K562 (cell line): ENCODE measurements at regions not wholly inside any gene's neighbourhood (a gene's known extent, or its start where the extent isn't known, plus 50 kb on each side); places are given as distances from the start of the nearest gene placed in this dataset.

Experiments used
- ATAC-seq: fragments of 200-7000 bp; cut with Tn5 transposase; 3 replicates; pipeline ENCODE4 v1.9.1; 2020; ENCODE audit warnings: moderate library complexity
- BruUV-seq: library from RNA; stranded (reverse); fragments of 400-500 nt; replicated peaks from 2 replicates; lab custom pipeline; 2021; lab: Mats Ljungman, UMichigan
- CTCF ChIA-PET: fragments of 300-600 bp; formaldehyde crosslinking; extraction: SDS; loops from one replicate; lab custom pipeline; 2021; ENCODE audit warnings: low intra/inter-chr PET ratio; lab: Yijun Ruan, JAX
- POLR2A ChIA-PET: fragments of 300-600, 350-650 bp; sonication (Branson Sonifier 250); formaldehyde crosslinking; extraction: SDS; loops from one replicate; lab custom pipeline; 2021; ENCODE audit warnings: antibody characterized with exemption, inconsistent platforms; lab: Yijun Ruan, JAX
- DNase-seq, 4 experiments: peaks; one replicate each; pipeline versions ENCODE4 v3.0.0 to v3.0.0-alpha.2; 2011 to 2018; ENCODE audit warnings: low spot score in 3 of 4, mixed read lengths in 3 of 4; ENCODE audit errors: extremely low read depth in 1 of 4
- FAIRE-seq: peaks from 2 replicates; lab custom pipeline; 2011; peaks lifted over from hg19 to GRCh38; lab: Jason Lieb, UNC
- H2AFZ ChIP-seq: 2 replicates; pipeline ENCODE4 v1.6.0; 2011; ENCODE audit warnings: low read depth, low read length, control low read depth, inconsistent platforms
- H3K27ac ChIP-seq: fragments of 200-600 bp; 3 replicates; pipeline ENCODE4 v1.8.0; 2011; ENCODE audit warnings: low read depth, mild to moderate bottlenecking, control low read depth, inconsistent platforms, low read length, moderate library complexity, mixed read lengths; ENCODE audit errors: extremely low read depth
- H3K27me3 ChIP-seq, 2 experiments: fragments of 300-600 bp in 1 of 2; 2 replicates in 1 of 2; 3 replicates in 1 of 2; pipeline versions ENCODE4 v1.6.0 to v1.8.0; 2011; ENCODE audit warnings: inconsistent platforms in 2 of 2, low read length in 2 of 2, mild to moderate bottlenecking in 1 of 2, mixed read lengths in 1 of 2, moderate library complexity in 1 of 2; ENCODE audit not compliant: control insufficient read depth in 2 of 2, insufficient read depth in 2 of 2
- H3K36me3 ChIP-seq: fragments of 300-600 bp; 3 replicates; pipeline ENCODE4 v1.8.0; 2011; ENCODE audit warnings: mild to moderate bottlenecking, low read length, inconsistent platforms; ENCODE audit not compliant: control insufficient read depth, insufficient read depth
- H3K4me1 ChIP-seq, 2 experiments: fragments of 200-600 bp in 1 of 2; replicated peaks in 1 of 2; 2 replicates in 1 of 2; 3 replicates in 1 of 2; pipeline versions ENCODE4 v1.5.1 to v1.8.0; 2011; ENCODE audit warnings: inconsistent platforms in 2 of 2, low read length in 2 of 2, mild to moderate bottlenecking in 1 of 2, mixed read lengths in 1 of 2, moderate library complexity in 1 of 2; ENCODE audit not compliant: control insufficient read depth in 2 of 2, insufficient read depth in 2 of 2
- H3K4me2 ChIP-seq: 2 replicates; pipeline ENCODE4 v1.6.1; 2011; ENCODE audit warnings: low read length, control low read depth, inconsistent platforms, mixed read lengths; ENCODE audit not compliant: insufficient read depth
- H3K4me3 ChIP-seq: fragments of 200-600 bp; sonication (generic), shearing (Covaris generic); 2 replicates; pipeline ENCODE4 v1.5.1; 2016; ENCODE audit warnings: control low read depth, inconsistent platforms
- H3K79me2 ChIP-seq: fragments of 200-600 bp; 3 replicates; pipeline ENCODE4 v1.8.0; 2011; ENCODE audit warnings: low read length, inconsistent platforms; ENCODE audit not compliant: control insufficient read depth, insufficient read depth
- H3K9ac ChIP-seq, 2 experiments: 2 replicates each; pipeline versions ENCODE4 v1.6.0 to v1.6.1; 2011; ENCODE audit warnings: low read depth in 2 of 2, low read length in 2 of 2, control low read depth in 1 of 2, inconsistent platforms in 1 of 2, mild to moderate bottlenecking in 1 of 2, mixed read lengths in 1 of 2; ENCODE audit not compliant: insufficient read depth in 1 of 2
- H3K9me1 ChIP-seq: one replicate; pipeline ENCODE4 v1.6.0; 2011; ENCODE audit warnings: inconsistent platforms, mild to moderate bottlenecking, low read length, moderate library complexity; ENCODE audit not compliant: control insufficient read depth, insufficient read depth
- H3K9me3 ChIP-seq: replicated peaks from 2 replicates; pipeline ENCODE4 v1.5.1; 2011; ENCODE audit warnings: low read depth, low read length, inconsistent platforms; ENCODE audit not compliant: control insufficient read depth, insufficient read depth
- H4K20me1 ChIP-seq: replicated peaks from 2 replicates; pipeline ENCODE4 v1.6.1; 2011; ENCODE audit warnings: low read length, inconsistent platforms, mixed read lengths; ENCODE audit not compliant: control insufficient read depth, insufficient read depth
- FOXK2 ChIP-seq, 2 experiments: fragments of 450-650 bp; IDR thresholded peaks in 1 of 2; conservative IDR thresholded peaks in 1 of 2; 2 replicates each; pipeline ENCODE4 v1.6.1; 2016; ENCODE audit warnings: low read depth in 2 of 2, mild to moderate bottlenecking in 1 of 2
- UBTF ChIP-seq, 2 experiments: IDR thresholded peaks; 2 replicates each; pipeline ENCODE4 v1.6.1; 2012; ENCODE audit warnings: improper control_type of control experiment in 2 of 2, low read depth in 2 of 2, low read length in 2 of 2, borderline replicate concordance in 1 of 2
- ZNF146 ChIP-seq: IDR thresholded peaks from one replicate; pipeline ENCODE4 v1.6.1; 2018; ENCODE audit warnings: missing compliant biosample characterization; ENCODE audit not compliant: unreplicated experiment
- WGBS: fragments of 100-300 bp; shearing (Covaris generic); methylation state at CpG from one replicate; pipeline ENCODE4 v1.1.6; 2016; ENCODE audit warnings: low coverage, mixed read lengths; ENCODE audit not compliant: insufficient coverage; ENCODE audit errors: missing lambda C conversion rate; 5-methylcytosine and 5-hydroxymethylcytosine counted together
- in situ Hi-C: fragments of 300-500 bp; cut with MboI; formaldehyde crosslinking; loops from 4 replicates; pipeline ENCODE4 v1.15.0; 2018; ENCODE audit warnings: inconsistent platforms, mixed read lengths
- intact Hi-C: fragments of 100-400 bp; cut with micrococcal nuclease; formaldehyde crosslinking; loops from 2 replicates; pipeline ENCODE4 v1.14.2; 2022
- TF ChIP-seq, protein P1 (sequence below), 2 experiments: IDR thresholded peaks in 1 of 2; conservative IDR thresholded peaks in 1 of 2; 2 replicates each; pipeline ENCODE4 v1.6.1; 2016; ENCODE audit warnings: low read depth in 2 of 2, mild to moderate bottlenecking in 1 of 2, missing compliant biosample characterization in 1 of 2, missing genetic modification characterization in 1 of 2, moderate library complexity in 1 of 2
- TF ChIP-seq, protein P2 (sequence below): fragments of 250-450 bp; sonication (Bioruptor Pico); IDR thresholded peaks from 2 replicates; pipeline ENCODE4 v1.8.0; 2021; ENCODE audit warnings: borderline replicate concordance, mild to moderate bottlenecking, moderate library complexity; ENCODE audit not compliant: poor library complexity, severe bottlenecking
- TF ChIP-seq, protein P3 (sequence below): fragments of 250-450 bp; sonication (Bioruptor Pico); IDR thresholded peaks from 2 replicates; pipeline ENCODE4 v1.5.0; 2022; ENCODE audit warnings: mild to moderate bottlenecking

DNA sequence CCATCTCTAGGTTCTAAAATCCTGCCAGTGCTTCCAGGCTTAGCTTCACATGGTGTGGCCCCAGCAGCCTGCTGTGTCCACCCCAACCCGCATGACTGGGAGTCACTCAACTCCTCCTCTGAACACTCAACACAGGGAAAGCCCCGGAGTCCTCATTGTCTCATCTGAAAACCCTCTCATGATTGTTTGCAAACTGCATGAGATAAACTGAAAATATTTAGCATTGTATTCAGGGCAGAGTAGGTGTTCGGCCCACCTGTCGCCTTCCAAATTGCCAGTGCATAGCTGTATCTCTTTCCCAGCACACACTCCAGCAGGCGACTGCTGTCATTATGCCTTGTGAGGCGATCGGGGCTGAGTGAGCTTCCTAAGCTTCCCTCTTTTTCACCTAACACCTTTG lies 76.7 kb upstream of the SORBS2 start (continued):
- TF ChIP-seq, protein P1, sequence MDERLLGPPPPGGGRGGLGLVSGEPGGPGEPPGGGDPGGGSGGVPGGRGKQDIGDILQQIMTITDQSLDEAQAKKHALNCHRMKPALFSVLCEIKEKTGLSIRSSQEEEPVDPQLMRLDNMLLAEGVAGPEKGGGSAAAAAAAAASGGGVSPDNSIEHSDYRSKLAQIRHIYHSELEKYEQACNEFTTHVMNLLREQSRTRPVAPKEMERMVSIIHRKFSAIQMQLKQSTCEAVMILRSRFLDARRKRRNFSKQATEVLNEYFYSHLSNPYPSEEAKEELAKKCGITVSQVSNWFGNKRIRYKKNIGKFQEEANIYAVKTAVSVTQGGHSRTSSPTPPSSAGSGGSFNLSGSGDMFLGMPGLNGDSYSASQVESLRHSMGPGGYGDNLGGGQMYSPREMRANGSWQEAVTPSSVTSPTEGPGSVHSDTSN (CRISPR knock-in tag; IDR thresholded peaks at IDR 0.05; ENCODE audit: low read depth), result no peak
- TF ChIP-seq, protein P1 (tag; conservative IDR thresholded peaks at IDR 0.05; ENCODE audit: low read depth), result no peak
- TF ChIP-seq, protein P2, sequence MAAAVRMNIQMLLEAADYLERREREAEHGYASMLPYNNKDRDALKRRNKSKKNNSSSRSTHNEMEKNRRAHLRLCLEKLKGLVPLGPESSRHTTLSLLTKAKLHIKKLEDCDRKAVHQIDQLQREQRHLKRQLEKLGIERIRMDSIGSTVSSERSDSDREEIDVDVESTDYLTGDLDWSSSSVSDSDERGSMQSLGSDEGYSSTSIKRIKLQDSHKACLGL (CRISPR knock-in tag), result no peak

- WGBS, result 2% methylated on average over 4 of the region's 4 CpGs
- H3K9me1 ChIP-seq, result no peaks in the 10 kb centered on the region
- POLR2A ChIA-PET, result interaction anchor here (0.6 kb wide), 1 partner anchor 8 kb away, joined by 3 read pairs; no protein-coding TSS in a partner anchor
Measured at GRCh38 chr4:185889585-185889984, 77.6 kb upstream of the SORBS2 start.

More at GRCh38 chr4:185889585-185889984, 77.6 kb upstream of the SORBS2 start:
- Histone ChIP-seq H3K4me2 (no peak overlapping the region), H3K4me3 (no peak overlapping the region), H3K36me3 (no peaks in the 10 kb centered on the region), H3K4me1 (no peaks in the 10 kb centered on the region), H3K27me3 (peaks cover 0 to 6% of the 10 kb centered on the region in 2 experiments; a peak in 4 of 5 replicates), H3K9me3 (no peaks in the 10 kb centered on the region), H3K27ac (no peak overlapping the region), H3K9ac (no peak overlapping the region), H3K79me2 (no peaks in the 10 kb centered on the region), H2AFZ (no peak overlapping the region), H4K20me1 (no peaks in the 10 kb centered on the region; the same call in 1 of the 2 replicates)
- TF ChIP-seq UBTF (IDR thresholded peaks at IDR 0.05; ENCODE audit: borderline replicate concordance in 1 of 2, low read depth in 2 of 2, low read length in 2 of 2) (no peak), FOXK2 (conservative IDR thresholded peaks at IDR 0.05 in 1 of 2, IDR thresholded peaks at IDR 0.05 in 1 of 2; ENCODE audit: low read depth in 2 of 2) (no peak), ZNF146 (CRISPR knock-in tag) (no peak)
- TF ChIP-seq, protein P3, sequence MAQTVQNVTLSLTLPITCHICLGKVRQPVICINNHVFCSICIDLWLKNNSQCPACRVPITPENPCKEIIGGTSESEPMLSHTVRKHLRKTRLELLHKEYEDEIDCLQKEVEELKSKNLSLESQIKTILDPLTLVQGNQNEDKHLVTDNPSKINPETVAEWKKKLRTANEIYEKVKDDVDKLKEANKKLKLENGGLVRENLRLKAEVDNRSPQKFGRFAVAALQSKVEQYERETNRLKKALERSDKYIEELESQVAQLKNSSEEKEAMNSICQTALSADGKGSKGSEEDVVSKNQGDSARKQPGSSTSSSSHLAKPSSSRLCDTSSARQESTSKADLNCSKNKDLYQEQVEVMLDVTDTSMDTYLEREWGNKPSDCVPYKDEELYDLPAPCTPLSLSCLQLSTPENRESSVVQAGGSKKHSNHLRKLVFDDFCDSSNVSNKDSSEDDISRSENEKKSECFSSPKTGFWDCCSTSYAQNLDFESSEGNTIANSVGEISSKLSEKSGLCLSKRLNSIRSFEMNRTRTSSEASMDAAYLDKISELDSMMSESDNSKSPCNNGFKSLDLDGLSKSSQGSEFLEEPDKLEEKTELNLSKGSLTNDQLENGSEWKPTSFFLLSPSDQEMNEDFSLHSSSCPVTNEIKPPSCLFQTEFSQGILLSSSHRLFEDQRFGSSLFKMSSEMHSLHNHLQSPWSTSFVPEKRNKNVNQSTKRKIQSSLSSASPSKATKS (CRISPR knock-in tag), result no peak
- FAIRE-seq (no peak), ATAC-seq (no peak), DNase-seq (no peak)
- intact Hi-C loops (no loop called here), in situ Hi-C loops (no loop called here)
- CTCF ChIA-PET, result no interaction called here
- BruUV-seq, result no TSS peak
